H1 (cell line): ENCODE measurements at regions not wholly inside any gene's neighbourhood (a gene's known extent, or its start where the extent isn't known, plus 50 kb on each side); places are given as distances from the start of the nearest gene placed in this dataset.

Source experiments
- CTCF ChIA-PET: fragments of 300-600 bp; sonication (Branson Sonifier 250); formaldehyde crosslinking; loops from one replicate; lab custom pipeline; 2021; ENCODE audit not compliant: partially characterized antibody; lab: Charles Lee
- POLR2A ChIA-PET: fragments of 300-600 bp; sonication (Branson Sonifier 250); formaldehyde crosslinking; loops from one replicate; lab custom pipeline; 2021; ENCODE audit warnings: inconsistent platforms; ENCODE audit not compliant: partially characterized antibody; lab: Charles Lee
- DNase-seq, 2 experiments: peaks; one replicate each; pipeline versions ENCODE4 v3.0.0 to v3.0.0-alpha.2; 2010 to 2022; ENCODE audit warnings: low spot score in 2 of 2, low read depth in 1 of 2, mixed read lengths in 1 of 2
- FAIRE-seq: peaks from 2 replicates; lab custom pipeline; 2011; peaks lifted over from hg19 to GRCh38; lab: Jason Lieb, UNC
- H2AFZ ChIP-seq: 2 replicates; pipeline ENCODE4 v1.8.1; 2012; ENCODE audit warnings: low read length, inconsistent platforms
- H2AK5ac ChIP-seq: 2 replicates; pipeline ENCODE4 v1.6.1; 2013; ENCODE audit warnings: low read depth, low read length
- H2BK120ac ChIP-seq: replicated peaks from 2 replicates; pipeline ENCODE3; 2013; ENCODE audit warnings: low read depth, low read length, inconsistent platforms
- H2BK12ac ChIP-seq: 2 replicates; pipeline ENCODE4 v1.6.1; 2013; ENCODE audit warnings: low read depth, low read length
- H2BK15ac ChIP-seq: 2 replicates; pipeline ENCODE4 v1.6.1; 2013; ENCODE audit warnings: low read length
- H2BK20ac ChIP-seq: 2 replicates; pipeline ENCODE4 v1.6.1; 2013; ENCODE audit warnings: low read length
- H2BK5ac ChIP-seq: 2 replicates; pipeline ENCODE4 v1.6.1; 2013; ENCODE audit warnings: low read depth, low read length
- H3K14ac ChIP-seq: 2 replicates; pipeline ENCODE4 v1.6.1; 2013; ENCODE audit warnings: inconsistent platforms; ENCODE audit not compliant: insufficient read length
- H3K18ac ChIP-seq: 2 replicates; pipeline ENCODE4 v1.6.1; 2013; ENCODE audit warnings: low read length; ENCODE audit errors: extremely low read depth
- H3K23ac ChIP-seq: 2 replicates; pipeline ENCODE4 v1.6.1; 2013; ENCODE audit warnings: inconsistent platforms; ENCODE audit not compliant: insufficient read length
- H3K23me2 ChIP-seq: 2 replicates; pipeline ENCODE4 v1.6.1; 2013; ENCODE audit warnings: low read depth, low read length
- H3K27ac ChIP-seq: 2 replicates; pipeline ENCODE4 v1.6.1; 2011; ENCODE audit warnings: low read depth, low read length, inconsistent platforms
- H3K27me3 ChIP-seq, 4 experiments: replicated peaks in 1 of 4; 1 replicate in 1 of 4; 2 replicates in 3 of 4; pipeline versions ENCODE4 v1.6.1 to v1.8.1; 2011 to 2013; ENCODE audit warnings: low read length in 3 of 4, mild to moderate bottlenecking in 3 of 4, inconsistent platforms in 2 of 4, mixed read lengths in 2 of 4, moderate library complexity in 1 of 4; ENCODE audit not compliant: control insufficient read depth in 3 of 4, insufficient read depth in 3 of 4; ENCODE audit errors: extremely low read depth in 1 of 4
- H3K36me3 ChIP-seq, 4 experiments: 2 replicates each; pipeline versions ENCODE4 v1.6.1 to v1.8.1; 2011 to 2013; ENCODE audit warnings: mild to moderate bottlenecking in 4 of 4, low read length in 3 of 4, moderate library complexity in 2 of 4, control low read depth in 1 of 4, inconsistent platforms in 1 of 4; ENCODE audit not compliant: insufficient read depth in 4 of 4, control insufficient read depth in 2 of 4
- H3K4ac ChIP-seq: replicated peaks from 2 replicates; pipeline ENCODE3; 2013; ENCODE audit warnings: low read length, low read depth, mixed read lengths, inconsistent platforms; ENCODE audit not compliant: insufficient read length
- H3K4me1 ChIP-seq, 4 experiments: replicated peaks in 1 of 4; 1 replicate in 1 of 4; 2 replicates in 3 of 4; pipeline versions ENCODE4 v1.6.1 to v1.8.1; 2011 to 2013; ENCODE audit warnings: low read length in 3 of 4, inconsistent platforms in 2 of 4, mixed read lengths in 1 of 4; ENCODE audit not compliant: insufficient read depth in 4 of 4, control insufficient read depth in 3 of 4
- H3K4me2 ChIP-seq, 2 experiments: 2 replicates each; pipeline versions ENCODE4 v1.6.1 to v1.8.1; 2011 to 2013; ENCODE audit warnings: low read depth in 2 of 2, low read length in 2 of 2, control low read depth in 1 of 2, inconsistent platforms in 1 of 2, mild to moderate bottlenecking in 1 of 2; ENCODE audit not compliant: insufficient read depth in 1 of 2
- H3K4me3 ChIP-seq, 4 experiments: fragments of 200-600, 300-600 bp in 1 of 4; sonication (generic), shearing (Covaris generic), sonication (Bioruptor Twin) in 1 of 4; 2 replicates each; pipeline versions ENCODE4 v1.5.1 to v1.8.1; 2011 to 2016; ENCODE audit warnings: low read length in 4 of 4, low read depth in 3 of 4, control low read depth in 2 of 4, inconsistent platforms in 2 of 4, mild to moderate bottlenecking in 2 of 4, mixed read lengths in 1 of 4, moderate library complexity in 1 of 4; ENCODE audit not compliant: insufficient read depth in 2 of 4; ENCODE audit errors: extremely low read depth in 1 of 4
- H3K56ac ChIP-seq: replicated peaks from 2 replicates; pipeline ENCODE3; 2013; ENCODE audit warnings: low read depth, mild to moderate bottlenecking, mixed read lengths, low read length, inconsistent platforms; ENCODE audit not compliant: insufficient read length
- H3K79me1 ChIP-seq: 2 replicates; pipeline ENCODE4 v1.6.1; 2013; ENCODE audit warnings: low read depth, low read length, control low read depth
- H3K79me2 ChIP-seq, 2 experiments: 2 replicates each; pipeline versions ENCODE4 v1.6.1 to v1.8.1; 2012 to 2013; ENCODE audit warnings: low read length in 2 of 2, mild to moderate bottlenecking in 2 of 2, inconsistent platforms in 1 of 2; ENCODE audit not compliant: insufficient read depth in 2 of 2, control insufficient read depth in 1 of 2
- H3K9ac ChIP-seq, 4 experiments: replicated peaks in 1 of 4; 1 replicate in 1 of 4; 2 replicates in 3 of 4; pipeline versions ENCODE4 v1.6.1 to v1.8.1; 2011 to 2013; ENCODE audit warnings: low read depth in 3 of 4, low read length in 3 of 4, control low read depth in 2 of 4, mild to moderate bottlenecking in 2 of 4, moderate library complexity in 2 of 4, inconsistent platforms in 1 of 4; ENCODE audit errors: extremely low read depth in 1 of 4
- H3K9me3 ChIP-seq, 2 experiments: 2 replicates each; pipeline versions ENCODE4 v1.6.1 to v1.8.1; 2012 to 2013; ENCODE audit warnings: mild to moderate bottlenecking in 2 of 2, moderate library complexity in 2 of 2, control low read depth in 1 of 2, inconsistent platforms in 1 of 2, low read depth in 1 of 2, low read length in 1 of 2, mixed read lengths in 1 of 2; ENCODE audit not compliant: insufficient read depth in 2 of 2
- H4K20me1 ChIP-seq, 2 experiments: replicated peaks in 1 of 2; 2 replicates each; pipeline versions ENCODE3 to v1.8.1; 2011 to 2013; ENCODE audit warnings: inconsistent platforms in 2 of 2, low read length in 2 of 2, mild to moderate bottlenecking in 1 of 2; ENCODE audit not compliant: insufficient read depth in 2 of 2, control insufficient read depth in 1 of 2
- H4K5ac ChIP-seq: 2 replicates; pipeline ENCODE4 v1.6.1; 2013; ENCODE audit warnings: low read length, low read depth, mixed read lengths, inconsistent platforms; ENCODE audit not compliant: insufficient read length
- H4K8ac ChIP-seq: 2 replicates; pipeline ENCODE4 v1.8.0; 2013; ENCODE audit warnings: mild to moderate bottlenecking, moderate library complexity, low read length, inconsistent platforms; ENCODE audit not compliant: insufficient read depth; ENCODE audit errors: extremely low read depth
- H4K91ac ChIP-seq: replicated peaks from 2 replicates; pipeline ENCODE3; 2013; ENCODE audit warnings: low read length, mixed read lengths, inconsistent platforms; ENCODE audit not compliant: insufficient read length
- KDM1A ChIP-seq: fragments of 200-600, 300-600 bp; sonication (generic); IDR thresholded peaks from 2 replicates; pipeline ENCODE4 v1.7.1; 2016; ENCODE audit warnings: mild to moderate bottlenecking, low read length, borderline replicate concordance
- SP4 ChIP-seq: IDR thresholded peaks from 2 replicates; pipeline ENCODE4 v1.6.1; 2012; ENCODE audit warnings: low read length, inconsistent platforms
- WGBS, 2 experiments: shearing (Covaris generic) in 1 of 2; methylation state at CpG; one replicate each; pipeline versions ENCODE4 v1.1.6 to v1.1.7; 2013 to 2015; ENCODE audit warnings: low lambda C conversion rate in 2 of 2, mixed read lengths in 2 of 2, inconsistent platforms in 1 of 2, low coverage in 1 of 2, missing lambda C conversion rate in 1 of 2; ENCODE audit not compliant: insufficient replicate concordance in 2 of 2, insufficient coverage in 1 of 2, insufficient read length in 1 of 2; ENCODE audit errors: extremely low coverage in 1 of 2, missing lambda C conversion rate in 1 of 2; 5-methylcytosine and 5-hydroxymethylcytosine counted together

GRCh38 chr10:118442032-118442431, 99.9 kb upstream of the FAM204A start:
- Histone ChIP-seq H2AK5ac (no peak overlapping the region), H3K4me2 (no peak overlapping the region), H3K9ac (no peak overlapping the region), H3K14ac (no peak overlapping the region), H2AFZ (no peak overlapping the region), H2BK12ac (no peak overlapping the region), H3K79me2 (no peaks in the 10 kb centered on the region), H3K4me3 (no peak overlapping the region), H3K23me2 (0 out of 2 replicates have a peak, but pooled peaks cover under 1% of the 10 kb centered on the region), H3K9me3 (no peaks in the 10 kb centered on the region), H3K56ac (no peak overlapping the region), H3K27me3 (no peaks in the 10 kb centered on the region), H4K8ac (no peak overlapping the region), H2BK15ac (no peak overlapping the region), H3K18ac (no peak overlapping the region), H4K91ac (no peak overlapping the region), H3K4ac (no peak overlapping the region), H3K36me3 (no peaks in the 10 kb centered on the region), H3K4me1 (no peaks in the 10 kb centered on the region), H2BK120ac (no peak overlapping the region), H3K27ac (no peak overlapping the region), H4K20me1 (no peaks in the 10 kb centered on the region), H2BK20ac (no peak overlapping the region), H2BK5ac (no peak overlapping the region), H3K23ac (no peak overlapping the region), H4K5ac (no peak overlapping the region), H3K79me1 (no peaks in the 10 kb centered on the region)
- TF ChIP-seq SP4: no peak
- 0 out of 2 replicates have a peak, but pooled peaks have one; percentile 33 for TF ChIP-seq KDM1A
- no peak for DNase-seq
- CTCF ChIA-PET: interaction anchor here (0.9 to 1.7 kb wide), 3 partner anchors 18 to 128 kb away, joined by 3 to 5 read pairs (median 3); no protein-coding TSS in a partner anchor
- POLR2A ChIA-PET: no interaction called here
- 90% methylated on average over 3 of the region's 3 CpGs; no CpG with 5 or more reads in 1 of the 2 experiments for WGBS, 2 experiments
- FAIRE-seq: no peak
